GM15510 (cell line): ENCODE measurements at regions not wholly inside any gene's neighbourhood (a gene's known extent, or its start where the extent isn't known, plus 50 kb on each side); places are given as distances from the start of the nearest gene placed in this dataset.

ENCODE experiments used
- POLR2A ChIP-seq: IDR thresholded peaks from 3 replicates; pipeline ENCODE4 v1.6.1; 2011; ENCODE audit warnings: borderline replicate concordance; ENCODE audit not compliant: insufficient read length; ENCODE audit errors: extremely low read depth

DNA sequence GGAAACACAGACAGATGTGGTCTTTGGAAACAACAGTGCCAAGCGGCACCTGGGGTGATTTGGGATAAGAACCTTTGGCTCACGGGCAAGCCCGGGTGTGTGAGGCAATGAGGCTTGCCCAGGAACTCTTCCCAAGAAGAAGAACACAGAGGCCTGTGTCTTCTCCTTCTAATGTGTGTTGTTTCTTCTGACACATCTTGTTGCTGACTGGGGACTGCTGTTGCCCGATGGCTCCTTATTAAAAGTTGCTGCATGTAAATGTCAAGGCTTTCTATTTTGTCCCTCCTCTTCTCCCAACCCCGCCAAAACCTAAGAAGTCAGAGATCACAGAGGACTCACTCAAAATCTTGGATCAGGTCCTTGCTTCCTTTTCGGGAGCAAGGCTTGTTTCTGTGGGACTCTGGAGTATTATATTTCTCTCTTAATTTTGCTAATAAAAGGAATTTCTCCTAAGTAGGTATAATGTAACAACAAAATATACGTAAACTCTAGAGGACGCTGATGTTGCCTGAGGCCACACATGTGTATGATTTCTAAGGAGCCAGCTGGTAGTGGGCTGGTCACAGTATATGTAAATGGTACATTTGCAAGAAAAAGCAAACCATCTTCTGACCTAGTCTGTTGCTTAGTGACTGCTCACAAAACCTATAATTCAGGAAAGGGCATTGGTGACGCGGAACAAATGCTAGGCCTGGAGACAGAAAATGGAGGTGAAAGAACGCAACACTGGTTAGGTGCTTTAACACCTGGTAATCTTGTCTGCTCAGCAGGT is 232.5 kb downstream of the GADD45G start:
- TF ChIP-seq POLR2A = no peak

DNA sequence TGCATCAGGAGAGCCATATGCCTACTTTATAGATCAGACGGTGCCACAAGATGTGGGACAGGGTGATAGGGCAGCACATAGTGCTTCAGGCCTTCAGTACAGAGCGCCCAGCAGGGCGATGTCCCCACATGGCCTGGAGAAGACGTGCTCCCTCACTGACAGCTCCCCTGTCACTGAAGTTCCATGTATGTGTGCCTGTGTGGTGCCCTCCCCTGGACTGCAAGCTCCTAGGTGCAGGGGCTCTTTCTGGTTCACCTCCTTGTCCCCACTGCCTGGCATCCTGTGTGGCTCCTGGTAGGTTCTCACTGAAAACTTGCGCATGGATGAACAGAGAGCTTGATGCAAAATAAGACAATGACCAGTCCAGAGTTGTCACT is 233.1 kb downstream of the GADD45G start:
- no peak for TF ChIP-seq POLR2A

DNA sequence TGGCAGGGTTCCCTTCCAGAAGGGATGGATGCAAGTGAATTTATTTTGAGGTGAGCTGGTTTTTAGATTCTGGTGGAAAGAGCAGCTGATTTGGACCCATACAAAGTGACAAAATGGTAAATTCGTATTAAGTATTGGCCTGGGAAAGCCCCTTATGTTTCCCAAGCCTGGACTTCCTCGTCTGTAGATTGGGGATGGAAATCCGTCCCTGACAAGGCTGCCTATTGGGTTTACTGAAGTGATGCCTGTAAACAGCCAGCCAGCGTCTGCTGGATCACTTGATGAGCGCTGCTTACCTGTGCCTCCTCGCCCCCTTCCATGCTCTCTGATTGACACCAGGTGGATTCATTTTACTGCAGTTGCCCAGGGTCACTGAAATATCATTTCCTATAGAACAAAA is 233.8 kb downstream of the GADD45G start:
- no peak for TF ChIP-seq POLR2A

DNA sequence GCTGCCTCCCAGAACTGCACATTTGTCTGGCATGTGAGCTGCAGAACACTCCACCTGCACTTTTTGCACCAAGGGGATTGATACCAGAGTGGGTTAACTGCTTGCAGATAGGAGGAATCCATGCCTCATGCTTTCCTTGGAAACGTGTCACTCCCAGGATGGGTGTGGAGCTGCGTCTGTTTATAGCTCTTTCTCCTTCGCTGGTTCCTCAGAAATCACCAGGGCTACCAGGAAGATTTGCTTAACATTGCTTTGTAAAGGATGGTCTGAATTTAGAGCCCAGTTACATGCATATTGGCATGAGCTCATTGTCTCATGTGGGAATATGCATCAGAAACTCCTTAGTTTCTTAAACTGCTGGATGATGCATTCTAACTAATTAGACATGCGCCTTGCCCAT is 234.6 kb downstream of the GADD45G start:
- TF ChIP-seq POLR2A = no peak

DNA sequence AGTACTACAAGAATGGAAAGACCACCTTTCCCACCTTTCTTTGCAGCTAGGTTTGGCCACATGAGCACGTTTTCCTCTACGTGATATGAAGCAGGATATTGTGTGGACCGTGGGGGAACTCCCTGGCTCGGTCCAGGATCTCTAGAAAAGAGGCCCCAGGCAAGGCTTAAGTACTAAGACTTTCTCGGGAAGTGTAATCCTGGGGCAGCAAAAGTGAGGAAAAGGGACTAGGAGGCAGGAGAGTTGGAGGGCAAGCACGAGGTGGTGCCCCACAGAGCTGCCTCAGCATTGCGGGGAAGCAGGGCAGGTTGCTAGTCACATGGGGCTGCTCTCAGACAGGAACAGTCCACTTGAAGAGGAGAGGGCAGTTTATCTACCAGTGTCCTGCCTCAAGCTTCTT is 235.1 kb downstream of the GADD45G start:
- TF ChIP-seq POLR2A = no peak

DNA sequence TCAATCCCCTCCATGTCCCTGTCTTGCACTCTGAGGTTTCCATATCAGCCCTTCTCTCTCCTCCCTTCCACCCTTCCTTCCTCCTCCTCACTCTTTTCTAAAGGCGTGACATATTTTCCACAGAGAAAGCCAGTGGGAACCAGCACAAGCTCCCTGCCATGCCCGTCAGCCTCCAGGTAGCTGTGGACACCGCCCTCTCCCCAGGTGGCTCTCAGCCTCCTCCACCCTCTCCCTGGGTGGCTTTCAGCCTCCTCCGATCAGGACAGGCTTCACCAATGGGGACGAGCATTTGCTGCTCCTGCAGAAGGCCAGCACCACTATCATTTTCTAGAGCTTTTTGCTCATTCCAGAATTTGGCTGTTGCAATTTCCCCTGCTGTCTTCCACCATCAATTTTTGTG is 236.6 kb downstream of the GADD45G start:
- TF ChIP-seq POLR2A = no peak

DNA sequence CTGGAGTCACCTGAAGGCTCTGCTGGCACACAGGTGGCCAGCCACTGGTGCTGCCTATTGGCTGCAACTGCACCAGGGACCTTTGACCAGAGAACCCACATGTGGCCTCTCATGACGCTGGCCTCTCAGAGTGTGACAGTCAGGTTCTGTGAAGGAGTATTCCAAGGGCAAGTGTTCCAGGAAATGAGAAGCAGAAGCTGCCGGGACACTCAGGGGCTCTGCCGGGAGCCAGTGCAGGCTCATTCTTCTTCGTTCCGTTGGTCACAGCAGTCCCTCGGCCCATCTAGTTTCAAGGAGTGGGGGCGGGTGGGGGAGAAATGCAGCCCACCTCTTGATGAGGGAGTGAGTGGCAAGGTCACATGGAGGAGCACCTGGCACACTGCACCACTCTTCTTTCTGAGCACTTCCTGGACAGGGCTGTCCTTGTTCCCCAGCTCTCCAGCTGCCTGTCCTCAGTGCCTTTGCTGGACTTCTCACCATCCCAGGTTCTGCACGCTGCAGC is 237.5 kb downstream of the GADD45G start:
- TF ChIP-seq POLR2A = no peak

DNA sequence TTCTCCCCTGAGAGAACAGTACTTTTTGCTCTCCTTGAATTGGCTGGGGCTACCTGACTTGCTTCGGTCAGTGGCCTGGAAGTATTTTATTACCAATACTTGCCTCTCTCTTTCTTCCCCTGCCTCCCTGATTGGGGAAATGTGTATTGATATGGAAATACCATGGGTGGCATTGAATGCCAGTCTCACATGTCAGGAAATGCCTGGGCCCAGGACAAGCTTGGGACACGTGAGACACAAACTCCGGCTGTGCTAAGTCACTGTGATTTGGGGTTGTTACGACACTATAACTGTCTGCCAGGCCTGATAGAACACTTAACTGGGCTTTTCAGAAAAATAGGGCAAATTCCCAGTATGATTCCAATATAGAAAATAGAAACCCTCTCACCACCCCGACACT is 238.3 kb downstream of the GADD45G start:
- no peak for TF ChIP-seq POLR2A

DNA sequence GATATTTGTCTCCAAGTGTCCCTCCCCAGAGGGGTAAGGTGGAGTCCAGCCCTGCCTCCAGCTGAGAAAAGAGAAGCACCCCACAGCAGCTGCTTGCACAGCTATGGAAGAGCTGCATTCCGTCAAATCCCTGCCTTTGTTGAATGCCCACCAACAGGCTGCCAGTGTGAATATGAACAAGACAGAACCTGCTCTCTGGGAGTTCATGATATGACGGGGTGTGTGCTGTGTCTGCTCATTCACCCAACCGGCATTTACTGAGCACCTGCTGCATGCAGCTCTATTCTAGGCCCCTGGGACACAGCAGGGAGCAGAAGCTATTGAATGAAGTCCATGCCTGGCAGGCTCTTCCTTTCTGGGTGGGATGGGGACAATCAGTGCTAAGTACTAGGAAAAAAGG is 238.8 kb downstream of the GADD45G start:
- no peak for TF ChIP-seq POLR2A

DNA sequence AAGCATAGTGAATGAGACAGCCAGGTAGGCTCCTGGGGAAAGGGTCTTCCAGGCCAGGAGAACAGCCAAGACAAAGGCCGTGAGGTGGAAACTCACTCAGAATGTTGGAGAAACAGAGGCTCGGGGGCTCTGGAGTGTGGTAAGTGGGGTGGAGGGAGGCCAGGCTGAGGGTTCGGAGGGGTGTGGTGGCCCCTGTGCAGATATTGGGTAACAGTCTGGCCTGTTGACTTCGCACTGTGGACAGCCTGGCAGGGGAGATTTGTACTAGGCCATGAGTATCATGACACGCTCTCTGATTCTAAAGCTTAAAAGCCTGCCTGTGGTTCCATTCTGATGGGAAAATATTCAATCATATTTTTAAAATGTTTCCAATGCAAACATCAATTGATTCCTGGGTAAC is 239.3 kb downstream of the GADD45G start:
- no peak for TF ChIP-seq POLR2A

DNA sequence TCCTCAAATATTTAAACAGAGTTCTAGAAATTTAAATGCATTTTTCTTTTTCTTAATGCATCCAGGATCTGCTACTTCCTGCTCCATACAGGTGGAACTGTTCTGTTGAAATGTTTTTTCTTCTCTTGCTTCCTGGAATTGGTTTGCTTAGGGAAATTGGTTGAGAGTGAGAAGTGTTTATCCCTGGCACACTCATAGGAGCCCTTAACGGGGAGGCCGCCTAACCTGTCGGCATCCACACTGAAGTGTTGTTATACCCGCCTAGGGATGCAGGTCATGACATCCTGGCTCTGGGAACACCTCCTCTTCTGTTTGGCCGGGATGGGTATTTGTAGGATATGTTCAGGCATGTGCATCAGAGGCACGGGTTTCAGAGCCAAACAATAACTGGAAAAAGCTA is 239.7 kb downstream of the GADD45G start:
- TF ChIP-seq POLR2A = no peak

DNA sequence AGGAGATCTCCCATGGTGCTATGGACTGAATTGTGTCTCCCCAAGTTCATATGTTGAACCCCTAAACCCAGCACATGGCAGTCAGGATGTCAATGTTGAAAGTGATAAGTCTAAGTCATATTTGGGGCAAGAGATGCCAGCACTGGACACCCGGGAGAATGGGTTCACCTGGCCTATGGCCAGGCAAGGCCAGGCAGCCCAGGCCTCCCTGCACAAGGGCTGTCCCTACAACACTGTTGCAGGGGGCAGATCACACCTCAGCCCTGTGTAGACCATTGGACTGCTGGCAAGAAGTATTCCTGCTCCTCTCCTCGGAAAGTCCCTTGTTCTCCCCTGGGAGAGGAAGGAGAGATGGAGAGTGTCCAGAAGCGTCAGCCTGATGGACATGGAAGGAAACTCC is 240.5 kb downstream of the GADD45G start:
- TF ChIP-seq POLR2A = no peak

DNA sequence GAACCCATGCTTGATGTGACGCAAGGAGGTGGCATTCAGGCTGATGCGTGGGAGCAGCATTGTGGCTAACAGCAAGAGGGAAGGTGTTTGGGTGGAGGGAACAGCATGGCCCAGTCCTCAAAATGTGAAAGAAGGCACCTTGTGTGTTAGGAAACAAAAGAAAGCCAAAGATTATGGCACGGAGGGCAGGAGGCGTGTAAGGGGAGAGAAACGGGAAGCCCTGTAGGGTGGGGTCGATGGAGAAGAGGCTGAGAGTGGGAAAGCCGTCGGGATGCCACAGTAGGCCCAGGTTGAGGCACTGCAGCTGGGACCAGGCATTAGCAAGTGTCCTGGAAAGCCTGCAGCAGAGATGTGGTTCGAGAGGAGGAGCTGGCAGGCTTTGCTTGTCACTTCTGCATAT is 241.1 kb downstream of the GADD45G start:
- TF ChIP-seq POLR2A = no peak

DNA sequence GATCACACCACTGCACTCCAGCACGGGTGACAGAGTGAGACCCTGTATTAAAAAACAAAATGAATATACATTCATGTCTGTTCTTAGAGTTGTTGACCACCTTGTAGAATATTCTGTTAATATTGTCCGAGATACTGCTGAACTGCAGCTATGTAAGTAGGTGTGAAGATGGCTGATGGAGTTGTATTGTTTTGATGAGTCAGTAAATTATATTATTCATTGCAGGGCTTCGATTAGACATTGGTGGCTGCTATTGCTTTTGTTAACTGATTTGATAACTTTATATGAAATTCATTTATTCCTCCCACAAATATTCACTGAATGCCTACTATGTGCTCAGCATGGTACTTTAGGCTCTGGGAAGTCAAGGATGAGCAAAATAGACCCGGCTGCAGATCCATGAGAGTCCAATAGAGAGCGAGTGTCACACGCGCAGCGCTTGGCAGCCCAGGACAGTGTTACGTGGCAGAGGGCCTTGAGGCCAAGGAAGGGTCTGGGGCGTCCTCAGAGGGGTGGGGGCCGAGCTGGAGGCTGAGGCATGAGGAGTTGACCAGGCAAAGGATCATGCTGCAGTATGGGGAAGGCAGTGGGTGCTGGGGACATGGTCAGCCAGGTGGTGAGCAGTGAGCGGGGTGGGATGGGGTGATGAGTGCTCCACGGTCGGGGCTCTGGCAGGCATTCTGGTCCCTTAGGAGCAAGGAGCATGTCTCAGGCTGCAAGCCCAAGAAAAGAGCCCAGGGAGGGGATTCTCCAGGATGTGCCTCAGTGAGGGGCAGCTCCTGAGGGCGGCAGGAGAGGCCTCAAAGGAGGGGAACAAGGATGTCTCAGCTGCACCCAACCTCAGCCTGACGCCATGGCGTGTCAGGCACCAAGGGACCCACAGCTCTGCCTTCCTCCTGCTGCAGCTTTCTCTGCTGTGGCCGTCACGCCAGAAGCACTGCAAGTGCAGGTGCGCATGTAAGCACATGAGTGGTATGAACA is 243.5 kb downstream of the GADD45G start:
- no peak for TF ChIP-seq POLR2A

DNA sequence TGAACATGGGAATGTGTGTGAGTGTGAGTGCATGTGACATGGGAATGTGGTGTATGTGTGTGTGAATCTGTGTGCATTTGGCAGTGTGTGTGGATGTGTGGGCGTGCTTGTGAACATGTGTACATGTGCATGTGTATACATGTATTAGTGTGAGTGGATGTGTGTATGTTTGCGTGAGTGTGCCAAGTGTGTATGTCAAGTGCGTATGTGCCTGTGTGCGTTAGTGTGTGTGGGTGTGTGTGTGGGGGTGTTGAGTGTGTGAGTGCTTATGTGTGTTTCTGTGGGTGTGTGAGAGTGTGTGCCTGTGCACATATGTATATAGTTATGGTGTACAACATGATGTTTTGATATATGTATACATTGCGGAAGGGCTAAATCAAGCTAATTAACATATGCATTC is 244.3 kb downstream of the GADD45G start:
- TF ChIP-seq POLR2A = no peak
